ENCODE measurements at regions not wholly inside any gene's neighbourhood (a gene's known extent, or its start where the extent isn't known, plus 50 kb on each side); places are given as distances from the start of the nearest gene placed in this dataset.

DNA sequence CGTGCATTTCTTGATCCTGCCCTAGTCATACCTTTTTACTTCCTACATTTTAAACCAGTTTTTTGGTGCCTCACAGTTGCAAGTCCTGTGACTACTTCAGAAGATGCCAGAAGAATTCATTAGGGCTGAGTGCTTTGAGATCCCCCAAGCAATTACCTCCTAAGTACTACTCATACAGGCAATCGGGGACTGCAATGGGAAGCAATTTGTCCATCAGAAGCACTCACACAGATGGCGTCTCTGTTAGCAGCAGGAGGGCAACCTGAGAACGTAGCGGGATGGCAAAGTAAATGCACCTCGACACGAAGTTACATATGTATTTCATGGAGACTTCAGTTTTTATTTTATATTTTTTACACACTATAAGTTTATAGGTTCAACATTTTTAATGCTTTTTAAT, 188.3 kb downstream of the CAPZA3 start:
- H3K9me3 ChIP-seq = no peaks in the 10 kb centered on the region
- intact Hi-C loops (cut with DNase I; ENCODE audit: low total_unique reads) = no loop called here
- TF ChIP-seq CTCF (IDR thresholded peaks at IDR 0.05) (no peak), POLR2A (IDR thresholded peaks at IDR 0.05) (no peak)
- H3K4me3 ChIP-seq = no peak overlapping the region
- DNase-seq = no peak
- H3K36me3 ChIP-seq = no peaks in the 10 kb centered on the region
- no peak overlapping the region for H3K27ac ChIP-seq
- H3K27me3 ChIP-seq = no peaks in the 10 kb centered on the region
- H3K4me1 ChIP-seq = no peaks in the 10 kb centered on the region

GRCh38 chr12:18932211-18932610, 194.3 kb downstream of the CAPZA3 start:
- Histone ChIP-seq H3K9me3 (no peaks in the 10 kb centered on the region), H3K27me3 (no peaks in the 10 kb centered on the region), H3K36me3 (no peaks in the 10 kb centered on the region), H3K27ac (peak overlapping the region; percentile 17 to 24), H3K4me1 (no peaks in the 10 kb centered on the region), H3K4me3 (no peak overlapping the region)
- TF ChIP-seq CTCF (IDR thresholded peaks at IDR 0.05) (no peak), POLR2A (IDR thresholded peaks at IDR 0.05) (no peak)
- DNase-seq = no peak
- intact Hi-C loops (cut with DNase I; ENCODE audit: low total_unique reads) = no loop called here

DNA sequence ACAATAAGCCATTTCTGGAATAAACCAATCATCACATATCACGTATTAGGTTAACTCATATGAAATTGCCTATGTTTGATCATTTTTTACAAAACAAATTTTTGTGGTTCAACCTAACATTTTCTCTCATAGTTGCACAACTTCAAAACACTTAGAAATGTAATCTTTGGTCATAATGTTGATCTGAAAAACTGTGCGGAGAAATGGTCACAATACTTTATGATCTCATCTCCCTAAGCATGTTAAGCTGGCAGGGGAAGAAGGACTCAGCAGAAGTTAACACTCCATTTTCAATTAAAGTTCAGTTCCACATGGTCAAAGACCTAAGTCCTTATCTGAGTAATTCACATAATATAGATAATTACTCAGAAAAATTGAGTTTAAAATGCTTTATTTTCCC, 194.8 kb downstream of the CAPZA3 start:
- Histone ChIP-seq H3K27me3 (no peaks in the 10 kb centered on the region), H3K4me1 (no peaks in the 10 kb centered on the region), H3K36me3 (no peaks in the 10 kb centered on the region), H3K4me3 (no peak overlapping the region), H3K27ac (peak overlapping the region in 1 of 2 donors; percentile 24), H3K9me3 (no peaks in the 10 kb centered on the region)
- intact Hi-C loops (cut with DNase I; ENCODE audit: low total_unique reads) = no loop called here
- TF ChIP-seq CTCF (IDR thresholded peaks at IDR 0.05) (no peak), POLR2A (IDR thresholded peaks at IDR 0.05) (no peak)
- no peak for DNase-seq

DNA sequence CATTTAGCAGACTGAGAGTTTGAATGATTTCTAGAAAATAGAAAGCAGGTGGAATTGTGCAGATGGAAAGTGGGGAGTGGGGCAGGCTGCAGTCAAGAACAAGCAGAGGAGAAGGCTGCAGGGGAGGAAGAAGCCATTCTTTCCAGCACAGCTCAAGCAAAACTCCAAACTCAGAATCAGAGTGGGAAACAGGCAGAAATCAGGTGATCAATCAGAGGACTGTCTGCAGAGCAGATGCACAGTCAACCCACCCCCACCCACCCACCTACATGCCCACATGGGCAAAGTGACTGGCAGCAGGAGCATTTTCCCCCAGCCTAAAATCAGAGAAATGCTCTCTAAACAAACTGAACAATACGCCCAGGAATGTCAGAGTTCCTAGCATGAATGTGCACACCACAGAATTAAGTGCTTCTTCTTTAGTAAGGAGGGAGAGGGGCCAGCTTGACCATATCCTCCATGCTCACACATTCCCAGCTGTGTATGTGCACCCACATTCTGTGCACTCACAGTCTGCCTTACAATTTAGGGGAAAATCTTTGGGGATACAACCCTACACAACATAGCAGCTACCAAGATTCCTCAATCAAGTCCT, 194.1 kb upstream of the PLEKHA5 start:
- no peaks in the 10 kb centered on the region for H3K36me3 ChIP-seq
- H3K27me3 ChIP-seq = no peaks in the 10 kb centered on the region
- no peak overlapping the region for H3K27ac ChIP-seq
- H3K9me3 ChIP-seq = no peaks in the 10 kb centered on the region
- no peaks in the 10 kb centered on the region for H3K4me1 ChIP-seq
- no peak overlapping the region for H3K4me3 ChIP-seq
- DNase-seq = no peak
- intact Hi-C loops (cut with DNase I; ENCODE audit: low total_unique reads) = no loop called here
- TF ChIP-seq CTCF (IDR thresholded peaks at IDR 0.05) (no peak), POLR2A (IDR thresholded peaks at IDR 0.05) (no peak)

DNA sequence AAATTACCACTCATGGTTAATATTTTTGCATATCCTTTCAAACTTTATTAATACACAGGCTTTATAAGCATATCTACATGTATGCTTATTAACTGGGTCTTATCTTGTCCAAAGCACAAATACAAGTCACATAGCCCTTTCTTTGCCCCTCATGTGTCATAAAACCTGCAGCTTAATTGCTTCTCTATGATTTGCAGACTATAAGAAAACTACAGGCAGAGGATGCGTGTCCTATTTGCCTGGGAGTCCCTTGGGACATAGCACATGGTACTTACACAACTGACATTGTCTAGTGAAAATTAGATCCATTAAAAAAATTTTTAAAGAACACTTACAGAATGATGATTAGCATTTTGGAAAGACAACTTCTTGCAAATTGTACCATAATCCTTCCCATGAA, 190.5 kb upstream of the PLEKHA5 start:
- TF ChIP-seq CTCF (IDR thresholded peaks at IDR 0.05) (no peak), POLR2A (IDR thresholded peaks at IDR 0.05) (no peak)
- intact Hi-C loops (cut with DNase I; ENCODE audit: low total_unique reads) = no loop called here
- no peak overlapping the region for H3K27ac ChIP-seq
- no peaks in the 10 kb centered on the region for H3K27me3 ChIP-seq
- H3K4me3 ChIP-seq = no peak overlapping the region
- H3K4me1 ChIP-seq = no peaks in the 10 kb centered on the region
- no peak for DNase-seq
- no peaks in the 10 kb centered on the region for H3K36me3 ChIP-seq
- no peaks in the 10 kb centered on the region for H3K9me3 ChIP-seq
